ENCODE measurements at regions not wholly inside any gene's neighbourhood (a gene's known extent, or its start where the extent isn't known, plus 50 kb on each side); places are given as distances from the start of the nearest gene placed in this dataset.

DNA sequence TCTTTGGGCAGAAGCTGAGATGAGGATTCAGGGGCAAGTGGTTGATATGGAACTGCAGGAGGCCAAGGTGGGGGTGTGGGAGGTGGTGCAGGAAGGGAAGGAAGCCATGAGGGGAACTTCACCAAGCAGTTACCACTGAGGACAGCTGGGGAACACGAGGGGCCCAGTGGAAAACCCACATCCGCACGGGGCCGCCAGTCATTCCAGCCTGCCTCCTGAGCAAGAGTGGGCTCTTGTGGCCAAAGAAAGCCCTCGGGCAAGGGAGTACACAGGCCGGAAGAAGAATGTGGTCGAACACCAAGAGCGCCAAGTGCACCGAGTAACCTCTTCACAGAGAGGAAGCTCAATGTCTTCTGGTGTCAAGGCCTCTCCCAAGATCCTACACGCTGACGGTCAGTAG lies 252.2 kb upstream of the FOXN3 start:
- TF ChIP-seq, protein P1, sequence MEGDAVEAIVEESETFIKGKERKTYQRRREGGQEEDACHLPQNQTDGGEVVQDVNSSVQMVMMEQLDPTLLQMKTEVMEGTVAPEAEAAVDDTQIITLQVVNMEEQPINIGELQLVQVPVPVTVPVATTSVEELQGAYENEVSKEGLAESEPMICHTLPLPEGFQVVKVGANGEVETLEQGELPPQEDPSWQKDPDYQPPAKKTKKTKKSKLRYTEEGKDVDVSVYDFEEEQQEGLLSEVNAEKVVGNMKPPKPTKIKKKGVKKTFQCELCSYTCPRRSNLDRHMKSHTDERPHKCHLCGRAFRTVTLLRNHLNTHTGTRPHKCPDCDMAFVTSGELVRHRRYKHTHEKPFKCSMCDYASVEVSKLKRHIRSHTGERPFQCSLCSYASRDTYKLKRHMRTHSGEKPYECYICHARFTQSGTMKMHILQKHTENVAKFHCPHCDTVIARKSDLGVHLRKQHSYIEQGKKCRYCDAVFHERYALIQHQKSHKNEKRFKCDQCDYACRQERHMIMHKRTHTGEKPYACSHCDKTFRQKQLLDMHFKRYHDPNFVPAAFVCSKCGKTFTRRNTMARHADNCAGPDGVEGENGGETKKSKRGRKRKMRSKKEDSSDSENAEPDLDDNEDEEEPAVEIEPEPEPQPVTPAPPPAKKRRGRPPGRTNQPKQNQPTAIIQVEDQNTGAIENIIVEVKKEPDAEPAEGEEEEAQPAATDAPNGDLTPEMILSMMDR (IDR thresholded peaks at IDR 0.05): no peak
- TF ChIP-seq POLR2A (IDR thresholded peaks at IDR 0.05): no peak
